NB4 (cell line): ENCODE measurements at regions not wholly inside any gene's neighbourhood (a gene's known extent, or its start where the extent isn't known, plus 50 kb on each side); places are given as distances from the start of the nearest gene placed in this dataset.

Source experiments
- MYC ChIP-seq: IDR thresholded peaks from 2 replicates; pipeline ENCODE4 v1.6.1; 2011; ENCODE audit warnings: low read depth, low read length
- POLR2A ChIP-seq: IDR thresholded peaks from 2 replicates; pipeline ENCODE4 v1.6.1; 2011; ENCODE audit warnings: mild to moderate bottlenecking; ENCODE audit not compliant: insufficient read length; ENCODE audit errors: extremely low read depth
- TF ChIP-seq, protein P1 (sequence below): IDR thresholded peaks from one replicate; pipeline ENCODE4 v1.5.1; 2012; ENCODE audit warnings: low read depth, low read length

DNA sequence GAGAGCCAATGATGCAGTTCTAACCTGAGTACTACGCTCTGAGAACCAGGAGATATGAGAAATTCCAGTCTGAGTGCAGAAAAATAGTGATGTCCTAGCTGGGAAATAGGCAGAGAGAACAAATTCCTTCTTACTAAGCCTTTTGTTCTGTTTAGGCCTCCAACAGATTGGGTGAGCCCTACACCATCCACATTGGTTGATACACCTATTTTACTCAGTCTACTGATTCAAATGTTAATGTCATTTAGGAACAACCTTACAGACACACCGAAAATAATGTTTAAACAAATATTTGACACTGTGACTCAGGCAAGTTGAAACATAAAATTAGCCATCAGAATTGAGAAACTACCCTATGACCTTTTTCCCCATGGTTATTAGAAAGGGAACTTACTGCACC is 333.9 kb upstream of the IZUMO3 start:
- TF ChIP-seq, protein P1, sequence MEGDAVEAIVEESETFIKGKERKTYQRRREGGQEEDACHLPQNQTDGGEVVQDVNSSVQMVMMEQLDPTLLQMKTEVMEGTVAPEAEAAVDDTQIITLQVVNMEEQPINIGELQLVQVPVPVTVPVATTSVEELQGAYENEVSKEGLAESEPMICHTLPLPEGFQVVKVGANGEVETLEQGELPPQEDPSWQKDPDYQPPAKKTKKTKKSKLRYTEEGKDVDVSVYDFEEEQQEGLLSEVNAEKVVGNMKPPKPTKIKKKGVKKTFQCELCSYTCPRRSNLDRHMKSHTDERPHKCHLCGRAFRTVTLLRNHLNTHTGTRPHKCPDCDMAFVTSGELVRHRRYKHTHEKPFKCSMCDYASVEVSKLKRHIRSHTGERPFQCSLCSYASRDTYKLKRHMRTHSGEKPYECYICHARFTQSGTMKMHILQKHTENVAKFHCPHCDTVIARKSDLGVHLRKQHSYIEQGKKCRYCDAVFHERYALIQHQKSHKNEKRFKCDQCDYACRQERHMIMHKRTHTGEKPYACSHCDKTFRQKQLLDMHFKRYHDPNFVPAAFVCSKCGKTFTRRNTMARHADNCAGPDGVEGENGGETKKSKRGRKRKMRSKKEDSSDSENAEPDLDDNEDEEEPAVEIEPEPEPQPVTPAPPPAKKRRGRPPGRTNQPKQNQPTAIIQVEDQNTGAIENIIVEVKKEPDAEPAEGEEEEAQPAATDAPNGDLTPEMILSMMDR: no peak
- no peak for TF ChIP-seq POLR2A
- TF ChIP-seq MYC: no peak
